HG03378 (cell line): ENCODE measurements at regions not wholly inside any gene's neighbourhood (a gene's known extent, or its start where the extent isn't known, plus 50 kb on each side); places are given as distances from the start of the nearest gene placed in this dataset.
A peak's percentile ranks its signal among the peaks of the same experiment; 100 is the strongest.
"Not testable (repeated sequence)": the region's sequence is repeated elsewhere in the genome, so short reads cannot be mapped to it uniquely, and the experiment has no call there.

Experiments used
- ATAC-seq: cut with Tn5 transposase; IDR thresholded peaks from one replicate; pipeline ENCODE4 v1.9.1; 2021; ENCODE audit warnings: mild to moderate bottlenecking, moderate library complexity; ENCODE audit not compliant: unreplicated experiment

- no peak for ATAC-seq
Observed at GRCh38 chr7:24428676-24429075, 144.6 kb upstream of the PALS2 start.

- no peak for ATAC-seq
Observed at GRCh38 chr7:24432677-24433076, 140.6 kb upstream of the PALS2 start.

DNA sequence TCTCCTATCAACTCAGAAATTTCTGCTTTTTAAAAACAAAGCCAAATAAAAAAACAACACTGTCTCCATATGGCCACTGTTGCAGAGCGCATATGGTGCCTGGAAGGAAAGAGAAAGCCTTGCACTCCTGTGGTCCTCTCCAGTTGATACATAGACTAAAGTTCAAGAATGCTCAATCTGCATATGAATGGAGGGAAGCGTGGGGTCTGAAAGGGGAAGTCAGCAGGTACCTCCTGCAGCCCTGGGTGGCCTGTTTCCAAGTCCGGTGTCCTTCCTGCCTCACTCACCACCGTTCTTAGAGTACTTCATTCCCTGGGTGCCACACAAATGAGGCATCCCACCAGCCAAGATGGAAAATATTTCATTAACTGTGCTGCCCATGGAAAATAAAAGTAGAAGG, 138.3 kb upstream of the PALS2 start:
- ATAC-seq, result no peak

DNA sequence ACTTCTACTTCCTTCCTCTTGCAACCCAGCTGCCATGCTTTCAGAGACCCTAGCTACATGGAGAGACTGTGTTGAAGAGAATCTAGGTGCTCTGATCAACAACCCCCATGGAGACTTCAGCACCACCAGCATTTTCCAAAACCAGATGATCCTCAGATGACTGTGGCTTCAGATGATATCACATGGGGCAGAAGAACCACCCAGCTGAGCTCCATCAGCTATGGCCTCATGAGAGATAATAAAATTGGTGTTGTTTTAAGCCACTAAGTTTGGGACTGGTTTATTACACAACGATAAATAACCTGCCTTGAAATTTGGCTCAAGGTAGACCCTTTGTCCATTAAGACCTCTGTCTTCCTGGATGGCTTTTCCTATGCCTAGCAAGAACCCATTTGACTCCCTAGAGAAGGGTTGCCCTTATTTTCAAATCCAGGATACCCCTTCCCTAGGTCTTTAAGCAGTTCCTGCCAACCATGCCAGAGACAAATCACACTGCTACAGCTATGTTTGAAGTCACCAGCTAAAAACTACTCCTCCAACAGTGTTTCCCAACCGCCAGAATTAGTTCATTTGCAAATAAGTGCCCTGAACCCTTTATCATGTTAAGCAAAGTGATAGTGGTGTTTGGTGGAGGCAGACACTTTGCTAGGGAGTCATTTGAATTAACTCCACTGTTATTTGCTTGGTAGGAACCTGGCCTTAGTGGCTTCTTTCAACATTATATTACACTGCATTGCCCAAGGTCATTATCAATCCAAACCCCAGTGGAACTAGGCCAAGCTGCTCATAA, 136.9 kb upstream of the PALS2 start:
- ATAC-seq, result no peak

DNA sequence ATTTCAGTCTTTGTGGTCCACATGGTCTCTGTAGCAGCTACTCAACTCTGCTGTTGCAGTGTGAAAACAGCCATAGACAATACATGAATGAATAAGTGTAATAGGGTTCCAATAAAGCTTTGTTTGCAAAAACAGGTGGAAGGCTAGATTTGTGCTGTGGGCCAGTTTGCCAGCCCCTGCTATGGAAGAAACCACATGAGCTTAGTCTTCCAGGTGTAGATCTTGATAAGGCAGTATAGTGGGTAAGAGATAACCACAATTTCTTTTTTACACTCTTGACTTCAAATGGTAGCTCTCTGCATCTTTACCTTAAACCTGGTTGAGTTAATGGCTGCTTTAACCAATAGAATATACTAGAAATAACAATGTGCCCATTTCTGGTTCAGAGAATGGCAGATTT, 135.0 kb upstream of the PALS2 start:
- no peak for ATAC-seq

GRCh38 chr7:24439104-24439503, 134.1 kb upstream of the PALS2 start:
- not testable (repeated sequence) for ATAC-seq

DNA sequence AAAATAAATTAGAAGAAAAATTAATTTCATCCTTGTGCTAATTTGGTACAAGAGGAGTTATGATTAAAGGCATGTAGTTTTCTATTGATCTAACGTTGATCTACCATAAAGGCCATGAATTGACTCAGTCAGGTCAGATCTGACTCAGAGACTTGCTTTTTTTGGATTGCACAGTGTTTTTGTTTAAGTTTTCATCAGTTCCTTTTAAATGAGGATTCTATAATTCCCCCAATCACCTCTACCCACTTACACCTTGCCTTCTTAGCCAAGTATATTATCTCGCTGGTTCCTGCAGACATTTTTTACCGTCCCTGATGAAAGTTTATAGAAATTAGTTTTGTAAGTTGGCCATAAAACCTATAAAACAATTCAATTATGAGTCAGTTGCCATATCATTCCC, 132.4 kb upstream of the PALS2 start:
- peak; percentile 41 for ATAC-seq

DNA sequence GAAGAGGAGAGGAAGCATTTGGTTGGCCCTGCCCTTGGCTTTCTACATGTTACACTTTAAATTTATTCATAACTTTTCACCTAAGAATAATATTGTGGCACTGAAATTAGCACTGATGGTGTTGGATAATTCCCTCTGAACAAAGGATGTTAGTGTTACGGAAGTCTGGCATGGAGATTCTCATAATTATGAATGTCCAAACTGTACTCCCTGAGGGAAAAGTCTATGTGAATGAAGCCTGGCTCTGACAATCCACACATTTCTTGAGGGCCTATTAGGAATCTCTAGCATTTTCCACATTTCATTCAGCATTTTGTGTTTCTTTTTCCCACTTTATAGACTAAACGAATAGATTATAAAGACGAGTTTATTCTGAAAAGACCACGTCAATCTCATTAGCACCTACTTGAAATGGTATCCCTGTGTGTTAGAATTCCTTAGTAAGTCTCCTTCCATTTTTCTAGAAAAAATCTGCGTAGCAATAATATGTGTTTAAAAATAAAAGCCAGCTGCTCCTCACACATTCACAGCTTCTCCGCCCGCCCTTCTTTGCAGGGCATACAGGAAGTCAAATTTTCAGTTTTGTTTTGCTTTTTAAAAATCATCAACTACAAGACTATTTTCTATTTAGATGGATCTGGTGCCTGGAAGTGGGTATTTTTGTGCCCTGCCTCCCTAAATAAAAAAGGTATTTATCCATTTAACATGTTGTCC, 131.8 kb upstream of the PALS2 start:
- ATAC-seq, result no peak

- no peak for ATAC-seq
Observed at GRCh38 chr7:24442170-24442777, 131.0 kb upstream of the PALS2 start.

- ATAC-seq, result no peak
Observed at GRCh38 chr7:24444666-24445440, 128.4 kb upstream of the PALS2 start.

- no peak for ATAC-seq
Observed at GRCh38 chr7:24448038-24448437, 125.2 kb upstream of the PALS2 start.

GRCh38 chr7:24449416-24449815, 123.8 kb upstream of the PALS2 start:
- ATAC-seq, result not testable (repeated sequence)

DNA sequence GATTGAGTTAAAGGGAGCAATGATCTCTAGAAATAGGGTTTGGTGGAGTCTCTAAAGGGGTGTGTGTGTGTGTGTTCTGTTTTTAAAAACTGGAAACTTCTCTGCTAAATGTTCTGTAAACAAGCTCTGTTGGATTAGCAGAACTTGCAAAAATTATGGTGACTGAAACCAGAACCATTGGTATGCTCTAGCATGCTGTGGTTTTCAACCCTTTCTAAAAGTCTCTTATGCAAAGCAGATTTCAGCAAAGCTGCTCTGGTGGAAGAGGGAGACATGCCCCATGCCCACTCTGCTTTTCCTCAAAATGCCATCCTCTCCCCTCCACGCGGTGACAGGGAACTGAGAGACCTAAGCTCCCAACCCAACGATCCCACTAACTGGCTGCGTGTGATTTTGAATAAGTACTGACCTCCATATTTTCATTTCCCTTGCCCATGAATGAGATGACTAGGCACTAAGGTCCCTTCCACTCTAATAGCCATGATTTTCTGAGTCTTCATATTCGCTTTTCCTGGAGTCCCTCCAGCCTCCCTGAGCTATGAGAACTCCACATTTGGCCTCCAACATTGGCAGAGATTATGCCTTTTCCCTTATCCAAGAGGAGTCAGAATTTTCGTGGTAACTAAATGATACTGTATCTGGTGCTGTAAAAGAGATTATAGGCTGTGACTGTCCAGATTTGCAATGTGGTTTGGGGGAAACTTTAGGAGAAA, 117.3 kb upstream of the PALS2 start:
- ATAC-seq, result peak; percentile 70

- peak; percentile 57 for ATAC-seq
Observed at GRCh38 chr7:24456526-24457218, 116.6 kb upstream of the PALS2 start.

- ATAC-seq, result no peak
Observed at GRCh38 chr7:24457219-24457558, 116.1 kb upstream of the PALS2 start.

DNA sequence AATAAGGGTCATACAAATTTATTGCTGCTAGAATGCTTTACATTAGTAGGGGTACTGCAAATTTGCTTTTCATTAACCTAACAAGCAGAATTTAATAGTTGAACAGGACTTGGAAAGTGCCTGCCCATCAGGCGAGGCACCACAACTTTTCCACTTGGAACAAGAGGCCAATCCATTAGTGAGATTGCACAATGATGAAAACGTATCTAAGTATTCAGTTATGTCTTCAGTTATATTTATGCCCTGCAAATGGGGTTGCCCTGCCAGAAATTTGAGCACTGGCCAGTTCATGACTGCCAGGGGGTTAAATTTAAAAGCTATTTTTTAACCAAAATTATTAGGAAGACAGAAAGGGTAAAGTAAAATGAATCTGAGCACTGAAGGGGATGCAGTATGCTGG, 111.1 kb upstream of the PALS2 start:
- no peak for ATAC-seq

DNA sequence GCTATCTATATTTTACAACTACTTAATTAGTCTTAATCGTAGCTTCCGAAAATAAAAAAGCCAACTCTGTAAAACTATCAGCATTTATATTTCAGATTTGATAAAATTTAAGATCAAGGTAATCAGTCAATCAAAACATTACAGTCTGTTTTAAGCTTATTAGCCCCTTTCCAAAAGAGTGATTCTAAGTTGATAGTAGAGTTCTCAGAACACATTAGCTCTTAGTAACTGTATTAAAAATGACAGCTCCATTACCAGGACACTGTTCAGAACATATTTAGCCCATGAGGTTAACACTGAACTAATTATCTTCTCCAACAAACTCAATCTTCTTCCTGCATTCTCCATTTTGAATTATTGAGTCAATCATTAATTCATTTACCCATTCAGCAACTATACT, 110.3 kb upstream of the PALS2 start:
- no peak for ATAC-seq

DNA sequence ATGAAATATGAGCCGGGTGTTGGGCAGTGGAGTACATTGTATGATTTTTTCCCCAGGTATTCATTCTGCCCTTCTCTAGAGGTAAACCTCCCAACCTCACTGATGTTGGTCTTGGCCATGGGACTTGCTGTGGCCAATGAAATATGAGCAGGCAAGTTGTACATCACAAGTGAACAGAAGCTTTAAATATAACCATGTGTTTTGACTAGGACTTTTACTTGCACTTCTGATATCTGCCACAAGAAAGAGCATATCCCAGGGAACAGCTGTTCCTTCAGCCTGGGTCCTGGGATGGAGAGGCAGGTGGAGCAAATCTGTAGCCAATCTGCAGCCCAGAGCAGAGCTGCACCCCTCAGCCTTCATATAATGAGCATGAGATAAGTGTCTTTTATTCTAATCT, 109.8 kb upstream of the PALS2 start:
- no peak for ATAC-seq

DNA sequence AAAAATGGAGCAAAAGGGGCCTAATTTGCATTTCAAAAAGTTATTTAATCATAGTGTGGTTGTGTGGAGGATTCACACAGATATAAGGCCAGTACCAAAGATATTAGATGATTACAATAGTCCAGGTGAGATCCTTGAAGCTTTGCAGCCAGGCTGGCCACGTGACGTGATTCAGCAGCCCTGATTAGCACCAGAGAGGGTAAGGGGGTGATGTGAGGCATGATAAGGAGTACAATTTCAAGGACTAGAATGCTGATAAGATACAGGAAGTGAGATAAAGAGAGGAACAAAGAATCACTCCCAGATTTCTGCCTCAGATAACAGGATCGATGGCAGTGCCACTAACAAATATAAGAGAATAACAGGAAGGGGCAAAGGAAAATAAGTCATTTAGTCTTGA, 108.4 kb upstream of the PALS2 start:
- no peak for ATAC-seq

- ATAC-seq, result no peak
Observed at GRCh38 chr7:24466168-24466768, 107.0 kb upstream of the PALS2 start.
